KBM-7 (cell line): ENCODE measurements at regions not wholly inside any gene's neighbourhood (a gene's known extent, or its start where the extent isn't known, plus 50 kb on each side); places are given as distances from the start of the nearest gene placed in this dataset.
"Not testable (repeated sequence)": the region's sequence is repeated elsewhere in the genome, so short reads cannot be mapped to it uniquely, and the experiment has no call there.

Experiments used
- DNase-seq: peaks from one replicate; pipeline ENCODE4 v3.0.0-alpha.2; 2015
- in situ Hi-C: fragments of 300-500 bp; cut with MboI; formaldehyde crosslinking; loops from 2 replicates; pipeline ENCODE4 v1.14.3; 2020; ENCODE audit warnings: low sequenced_read_pairs, low pct_unique_long_range_greater_than_20kb, mixed read lengths

- in situ Hi-C loops: no loop called here
- DNase-seq: no peak
Measured at GRCh38 chr10:81479316-81479715, 395.7 kb upstream of the NRG3 start.

- in situ Hi-C loops: no loop called here
- DNase-seq: no peak
Measured at GRCh38 chr10:81496626-81497025, 378.4 kb upstream of the NRG3 start.

GRCh38 chr10:81498011-81498551 lies 376.9 kb upstream of the NRG3 start:
- in situ Hi-C loops: no loop called here
- DNase-seq: no peak

GRCh38 chr10:81502677-81503359 lies 372.2 kb upstream of the NRG3 start:
- no peak for DNase-seq
- in situ Hi-C loops: no loop called here

- in situ Hi-C loops, DNase-seq: not testable (repeated sequence)
Measured at GRCh38 chr10:81505777-81506176, 369.2 kb upstream of the NRG3 start.

GRCh38 chr10:81514811-81515210 lies 360.2 kb upstream of the NRG3 start:
- DNase-seq: no peak
- in situ Hi-C loops: no loop called here

GRCh38 chr10:81520688-81521087 lies 354.3 kb upstream of the NRG3 start:
- in situ Hi-C loops: no loop called here
- no peak for DNase-seq

GRCh38 chr10:81524467-81524866 lies 350.5 kb upstream of the NRG3 start:
- in situ Hi-C loops: no loop called here
- no peak for DNase-seq

GRCh38 chr10:81532403-81532802 lies 342.6 kb upstream of the NRG3 start:
- in situ Hi-C loops: no loop called here
- DNase-seq: no peak

GRCh38 chr10:81534991-81535390 lies 340.0 kb upstream of the NRG3 start:
- DNase-seq: no peak
- in situ Hi-C loops: no loop called here

GRCh38 chr10:81541517-81541916 lies 333.5 kb upstream of the NRG3 start:
- no peak for DNase-seq
- in situ Hi-C loops: no loop called here

- in situ Hi-C loops: no loop called here
- DNase-seq: no peak
Measured at GRCh38 chr10:81546243-81546642, 328.8 kb upstream of the NRG3 start.

- in situ Hi-C loops: no loop called here
- no peak for DNase-seq
Measured at GRCh38 chr10:81548160-81548559, 326.8 kb upstream of the NRG3 start.

- in situ Hi-C loops: no loop called here
- peak; percentile 20 for DNase-seq
Measured at GRCh38 chr10:81564143-81564542, 310.9 kb upstream of the NRG3 start.

- in situ Hi-C loops: no loop called here
- no peak for DNase-seq
Measured at GRCh38 chr10:81569488-81569887, 305.5 kb upstream of the NRG3 start.

GRCh38 chr10:81570349-81570748 lies 304.6 kb upstream of the NRG3 start:
- DNase-seq: no peak
- in situ Hi-C loops: no loop called here

GRCh38 chr10:81570878-81571794 lies 303.9 kb upstream of the NRG3 start:
- in situ Hi-C loops: no loop called here
- no peak for DNase-seq

GRCh38 chr10:81575036-81575435 lies 300.0 kb upstream of the NRG3 start:
- in situ Hi-C loops: no loop called here
- DNase-seq: no peak

GRCh38 chr10:81576336-81576735 lies 298.7 kb upstream of the NRG3 start:
- no peak for DNase-seq
- in situ Hi-C loops: no loop called here

- DNase-seq: no peak
- in situ Hi-C loops: no loop called here
Measured at GRCh38 chr10:81594991-81595390, 280.0 kb upstream of the NRG3 start.
